ENCODE measurements at regions not wholly inside any gene's neighbourhood (a gene's known extent, or its start where the extent isn't known, plus 50 kb on each side); places are given as distances from the start of the nearest gene placed in this dataset.

DNA sequence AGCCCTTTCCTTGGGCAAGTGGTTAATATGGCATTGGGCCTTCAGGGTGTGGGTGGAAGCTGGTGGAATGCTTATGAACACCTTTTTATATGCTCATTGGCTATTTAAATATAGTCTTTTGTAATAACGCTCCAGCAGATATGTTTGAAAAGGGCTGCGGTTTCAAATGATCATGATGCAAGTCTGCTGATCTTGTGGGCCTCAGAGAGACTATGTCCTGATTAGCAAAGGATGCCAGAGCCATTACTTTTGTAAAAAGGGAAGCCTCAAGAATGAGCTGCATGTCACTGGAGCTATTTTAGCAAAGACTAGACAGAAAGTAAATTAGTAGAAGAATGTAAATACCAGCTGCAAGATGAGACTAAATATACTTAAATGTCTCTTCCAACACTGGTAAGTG, 200.5 kb downstream of the GXYLT1 start:
- TF ChIP-seq EZH2phosphoT487 (IDR thresholded peaks at IDR 0.05; ENCODE audit: borderline replicate concordance, low read length): no peak
- TF ChIP-seq, protein P1, sequence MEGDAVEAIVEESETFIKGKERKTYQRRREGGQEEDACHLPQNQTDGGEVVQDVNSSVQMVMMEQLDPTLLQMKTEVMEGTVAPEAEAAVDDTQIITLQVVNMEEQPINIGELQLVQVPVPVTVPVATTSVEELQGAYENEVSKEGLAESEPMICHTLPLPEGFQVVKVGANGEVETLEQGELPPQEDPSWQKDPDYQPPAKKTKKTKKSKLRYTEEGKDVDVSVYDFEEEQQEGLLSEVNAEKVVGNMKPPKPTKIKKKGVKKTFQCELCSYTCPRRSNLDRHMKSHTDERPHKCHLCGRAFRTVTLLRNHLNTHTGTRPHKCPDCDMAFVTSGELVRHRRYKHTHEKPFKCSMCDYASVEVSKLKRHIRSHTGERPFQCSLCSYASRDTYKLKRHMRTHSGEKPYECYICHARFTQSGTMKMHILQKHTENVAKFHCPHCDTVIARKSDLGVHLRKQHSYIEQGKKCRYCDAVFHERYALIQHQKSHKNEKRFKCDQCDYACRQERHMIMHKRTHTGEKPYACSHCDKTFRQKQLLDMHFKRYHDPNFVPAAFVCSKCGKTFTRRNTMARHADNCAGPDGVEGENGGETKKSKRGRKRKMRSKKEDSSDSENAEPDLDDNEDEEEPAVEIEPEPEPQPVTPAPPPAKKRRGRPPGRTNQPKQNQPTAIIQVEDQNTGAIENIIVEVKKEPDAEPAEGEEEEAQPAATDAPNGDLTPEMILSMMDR (IDR thresholded peaks at IDR 0.05; ENCODE audit: low read depth, low read length, poor library complexity, severe bottlenecking): no peak

All from DOHH2 (cell line).